NCI-H187 treated with DMSO at 0.1 percent for 48 hours (cell line): ENCODE measurements at regions not wholly inside any gene's neighbourhood (a gene's known extent, or its start where the extent isn't known, plus 50 kb on each side); places are given as distances from the start of the nearest gene placed in this dataset.

ENCODE experiments used
- DNase-seq: peaks from one replicate; lab custom pipeline; 2025; lab: John Stamatoyannopoulos, UW

- DNase-seq: no peak
These were observed 357.6 kb upstream of the PCDH15 start for GRCh38 chr10:55158633-55159032.

GRCh38 chr10:55146032-55146431, 345.0 kb upstream of the PCDH15 start:
- no peak for DNase-seq

- DNase-seq: no peak
These were observed 343.0 kb upstream of the PCDH15 start for GRCh38 chr10:55144001-55144400.

- DNase-seq: no peak
These were observed 340.9 kb upstream of the PCDH15 start for GRCh38 chr10:55141892-55142291.

GRCh38 chr10:55137063-55137462, 336.0 kb upstream of the PCDH15 start:
- no peak for DNase-seq

GRCh38 chr10:55104738-55105137, 303.7 kb upstream of the PCDH15 start:
- DNase-seq: no peak

- DNase-seq: no peak
These were observed 297.4 kb upstream of the PCDH15 start for GRCh38 chr10:55098452-55098851.

GRCh38 chr10:55091691-55092328, 290.8 kb upstream of the PCDH15 start:
- no peak for DNase-seq

GRCh38 chr10:55078121-55078520, 277.1 kb upstream of the PCDH15 start:
- no peak for DNase-seq

- DNase-seq: no peak
These were observed 264.2 kb upstream of the PCDH15 start for GRCh38 chr10:55065185-55065584.

GRCh38 chr10:55063811-55064210, 262.8 kb upstream of the PCDH15 start:
- no peak for DNase-seq

GRCh38 chr10:55062349-55062748, 261.3 kb upstream of the PCDH15 start:
- no peak for DNase-seq

GRCh38 chr10:55058800-55059199, 257.8 kb upstream of the PCDH15 start:
- DNase-seq: no peak

GRCh38 chr10:55051515-55051914, 250.5 kb upstream of the PCDH15 start:
- no peak for DNase-seq

GRCh38 chr10:55048830-55049498, 247.9 kb upstream of the PCDH15 start:
- DNase-seq: no peak

GRCh38 chr10:55043540-55043939, 242.5 kb upstream of the PCDH15 start:
- DNase-seq: no peak

GRCh38 chr10:55033061-55033460, 232.0 kb upstream of the PCDH15 start:
- DNase-seq: no peak

GRCh38 chr10:55024713-55025112, 223.7 kb upstream of the PCDH15 start:
- no peak for DNase-seq

GRCh38 chr10:55019439-55019838, 218.4 kb upstream of the PCDH15 start:
- DNase-seq: no peak

GRCh38 chr10:55013318-55013717, 212.3 kb upstream of the PCDH15 start:
- DNase-seq: no peak

GRCh38 chr10:55002420-55002819, 201.4 kb upstream of the PCDH15 start:
- no peak for DNase-seq

GRCh38 chr10:55001422-55001821, 200.4 kb upstream of the PCDH15 start:
- no peak for DNase-seq

- no peak for DNase-seq
These were observed 192.1 kb upstream of the PCDH15 start for GRCh38 chr10:54993148-54993547.

GRCh38 chr10:54985732-54986131, 184.7 kb upstream of the PCDH15 start:
- DNase-seq: no peak
